ENCODE measurements at regions not wholly inside any gene's neighbourhood (a gene's known extent, or its start where the extent isn't known, plus 50 kb on each side); places are given as distances from the start of the nearest gene placed in this dataset.

DNA sequence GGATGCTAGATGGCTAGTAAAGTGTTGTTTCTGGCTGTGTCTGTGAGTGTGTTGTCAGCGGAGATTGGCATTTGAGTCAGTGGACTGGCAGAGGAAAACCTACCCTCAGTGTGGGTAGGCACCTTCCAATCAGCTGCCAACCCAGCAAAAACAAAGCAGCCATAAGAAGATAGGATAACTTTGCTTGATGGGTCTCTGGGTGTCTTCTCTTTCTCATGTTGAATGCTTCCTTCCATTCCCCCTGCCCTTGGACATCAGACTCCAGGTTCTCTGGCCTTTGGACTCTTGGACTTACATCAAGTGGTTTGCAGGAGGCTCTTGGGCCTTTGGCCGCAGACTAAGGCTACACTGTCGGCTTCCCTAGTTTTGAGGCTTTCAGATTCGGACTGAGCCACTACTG lies 429.0 kb upstream of the ZNF804A start:
- ATAC-seq (ENCODE audit: poor library complexity) (no peak), DNase-seq (no peak)
- no peaks in the 10 kb centered on the region for H3K4me1 ChIP-seq (ENCODE audit: insufficient read depth, low read length)
- ChIA-PET POLR2A (no interaction called here), CTCF (no interaction called here)
- no peaks in the 10 kb centered on the region for H3K36me3 ChIP-seq (ENCODE audit: insufficient read depth, low read length)
- Mint-ChIP-seq H3K27me3 (no peaks in the 10 kb centered on the region), H3K36me3 (ENCODE audit: low read depth) (no peaks in the 10 kb centered on the region), H3K4me1 (ENCODE audit: low read depth) (no peaks in the 10 kb centered on the region), H3K27ac (no peak overlapping the region), H3K4me3 (no peak overlapping the region), H3K9me3 (peaks cover 12% of the 10 kb centered on the region)
- no peak overlapping the region for H3K4me3 ChIP-seq (ENCODE audit: low read length)
- TF ChIP-seq, protein P1, sequence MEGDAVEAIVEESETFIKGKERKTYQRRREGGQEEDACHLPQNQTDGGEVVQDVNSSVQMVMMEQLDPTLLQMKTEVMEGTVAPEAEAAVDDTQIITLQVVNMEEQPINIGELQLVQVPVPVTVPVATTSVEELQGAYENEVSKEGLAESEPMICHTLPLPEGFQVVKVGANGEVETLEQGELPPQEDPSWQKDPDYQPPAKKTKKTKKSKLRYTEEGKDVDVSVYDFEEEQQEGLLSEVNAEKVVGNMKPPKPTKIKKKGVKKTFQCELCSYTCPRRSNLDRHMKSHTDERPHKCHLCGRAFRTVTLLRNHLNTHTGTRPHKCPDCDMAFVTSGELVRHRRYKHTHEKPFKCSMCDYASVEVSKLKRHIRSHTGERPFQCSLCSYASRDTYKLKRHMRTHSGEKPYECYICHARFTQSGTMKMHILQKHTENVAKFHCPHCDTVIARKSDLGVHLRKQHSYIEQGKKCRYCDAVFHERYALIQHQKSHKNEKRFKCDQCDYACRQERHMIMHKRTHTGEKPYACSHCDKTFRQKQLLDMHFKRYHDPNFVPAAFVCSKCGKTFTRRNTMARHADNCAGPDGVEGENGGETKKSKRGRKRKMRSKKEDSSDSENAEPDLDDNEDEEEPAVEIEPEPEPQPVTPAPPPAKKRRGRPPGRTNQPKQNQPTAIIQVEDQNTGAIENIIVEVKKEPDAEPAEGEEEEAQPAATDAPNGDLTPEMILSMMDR (IDR thresholded peaks at IDR 0.05): no peak
- H3K27ac ChIP-seq (ENCODE audit: low read depth in 1 of 2, low read length in 2 of 2): no peak overlapping the region
- H3K27me3 ChIP-seq (ENCODE audit: control insufficient read depth in 1 of 2, insufficient read depth in 2 of 2, low read length in 2 of 2): no peaks in the 10 kb centered on the region
- no peaks in the 10 kb centered on the region for H3K9me3 ChIP-seq (ENCODE audit: control insufficient read depth in 1 of 2, insufficient read depth in 1 of 2, low read length in 2 of 2)
- intact Hi-C loops (cut with DNase I, micrococcal nuclease): no loop called here

DNA sequence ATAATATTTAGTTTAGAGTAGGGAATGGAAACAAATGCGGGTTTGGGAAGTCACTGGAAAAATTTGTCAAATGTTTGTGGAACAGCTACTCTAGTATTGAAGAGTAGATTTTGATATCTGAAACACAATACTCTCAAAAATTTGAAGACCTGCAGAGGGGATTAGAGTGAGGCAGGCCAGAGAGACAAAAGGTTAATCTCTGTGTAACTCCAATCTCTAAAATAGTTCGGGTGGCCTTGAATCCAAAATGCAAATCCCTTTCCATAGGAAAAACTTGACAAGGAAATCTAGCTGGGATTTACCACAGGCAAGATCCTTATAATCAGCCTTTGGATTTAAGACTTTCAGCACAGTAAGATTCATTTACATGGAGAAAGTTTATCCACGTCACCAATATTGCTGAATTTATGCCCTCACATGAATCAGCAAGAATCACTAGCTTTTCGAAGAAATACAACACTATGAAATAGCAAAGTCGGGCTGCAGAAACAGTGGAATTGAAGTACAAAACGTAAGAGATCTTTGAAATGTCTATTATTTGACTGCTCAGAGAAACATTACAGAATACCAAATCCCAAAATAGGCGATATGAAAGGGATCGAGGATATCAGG lies 423.7 kb upstream of the ZNF804A start:
- intact Hi-C loops (cut with DNase I, micrococcal nuclease): no loop called here
- ChIA-PET CTCF (no interaction called here), POLR2A (no interaction called here)
- H3K4me1 Mint-ChIP-seq (ENCODE audit: low read depth): no peaks in the 10 kb centered on the region
- no peak overlapping the region for H3K4me3 Mint-ChIP-seq
- H3K27ac Mint-ChIP-seq: no peak overlapping the region
- H3K27ac ChIP-seq (ENCODE audit: low read depth in 1 of 2, low read length in 2 of 2): no peak overlapping the region
- no peaks in the 10 kb centered on the region for H3K36me3 ChIP-seq (ENCODE audit: insufficient read depth, low read length)
- DNase-seq (no peak), ATAC-seq (ENCODE audit: poor library complexity) (no peak)
- H3K4me3 ChIP-seq (ENCODE audit: low read length): no peak overlapping the region
- H3K9me3 Mint-ChIP-seq: peaks cover 4% of the 10 kb centered on the region
- no peaks in the 10 kb centered on the region for H3K36me3 Mint-ChIP-seq (ENCODE audit: low read depth)
- no peaks in the 10 kb centered on the region for H3K4me1 ChIP-seq (ENCODE audit: insufficient read depth, low read length)
- no peaks in the 10 kb centered on the region for H3K27me3 ChIP-seq (ENCODE audit: control insufficient read depth in 1 of 2, insufficient read depth in 2 of 2, low read length in 2 of 2)
- H3K9me3 ChIP-seq (ENCODE audit: control insufficient read depth in 1 of 2, insufficient read depth in 1 of 2, low read length in 2 of 2): no peaks in the 10 kb centered on the region
- H3K27me3 Mint-ChIP-seq: no peaks in the 10 kb centered on the region
- TF ChIP-seq, protein P1 (IDR thresholded peaks at IDR 0.05): no peak

DNA sequence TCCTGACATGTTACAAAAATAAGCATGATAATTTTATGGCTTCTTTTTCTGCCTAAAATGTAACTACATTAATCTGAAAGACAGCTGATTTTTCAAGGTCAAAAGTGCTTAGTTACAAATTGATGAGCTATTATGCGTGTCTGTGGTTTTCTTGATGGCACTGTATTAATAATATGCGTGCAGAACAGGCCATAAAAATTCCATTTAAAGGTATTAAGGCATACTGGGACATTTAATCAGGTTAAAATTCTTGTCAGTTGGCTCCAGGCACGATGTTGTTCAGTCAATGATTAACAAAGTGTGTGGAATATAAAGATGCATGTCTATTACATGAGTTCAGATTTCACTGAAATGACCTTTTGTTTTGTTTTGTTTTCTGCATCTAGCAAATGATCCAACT lies 420.1 kb upstream of the ZNF804A start:
- Mint-ChIP-seq H3K4me3 (no peak overlapping the region), H3K27ac (no peak overlapping the region), H3K9me3 (no peaks in the 10 kb centered on the region), H3K36me3 (ENCODE audit: low read depth) (no peaks in the 10 kb centered on the region), H3K4me1 (ENCODE audit: low read depth) (no peaks in the 10 kb centered on the region), H3K27me3 (no peaks in the 10 kb centered on the region)
- no peak overlapping the region for H3K27ac ChIP-seq (ENCODE audit: low read depth in 1 of 2, low read length in 2 of 2)
- TF ChIP-seq, protein P1 (IDR thresholded peaks at IDR 0.05): no peak
- ATAC-seq (ENCODE audit: poor library complexity): no peak
- ChIA-PET POLR2A (no interaction called here), CTCF (interaction anchor here (0.8 kb wide), 1 partner anchor 10 kb away, joined by 3 read pairs; no protein-coding TSS in a partner anchor)
- intact Hi-C loops (cut with DNase I, micrococcal nuclease): no loop called here
- H3K4me1 ChIP-seq (ENCODE audit: insufficient read depth, low read length): no peaks in the 10 kb centered on the region
- DNase-seq: no peak
- no peaks in the 10 kb centered on the region for H3K9me3 ChIP-seq (ENCODE audit: control insufficient read depth in 1 of 2, insufficient read depth in 1 of 2, low read length in 2 of 2)
- no peaks in the 10 kb centered on the region for H3K27me3 ChIP-seq (ENCODE audit: control insufficient read depth in 1 of 2, insufficient read depth in 2 of 2, low read length in 2 of 2)
- no peaks in the 10 kb centered on the region for H3K36me3 ChIP-seq (ENCODE audit: insufficient read depth, low read length)
- no peak overlapping the region for H3K4me3 ChIP-seq (ENCODE audit: low read length)
